ENCODE measurements at regions not wholly inside any gene's neighbourhood (a gene's known extent, or its start where the extent isn't known, plus 50 kb on each side); places are given as distances from the start of the nearest gene placed in this dataset.

GRCh38 chr2:15782009-15782751 is 158.2 kb upstream of the MYCN start:
- Histone ChIP-seq H3K4me3 (peak overlapping the region in 1 of 3 donors; percentile 19), H3K9me3 (no peaks in the 10 kb centered on the region), H3K27ac (peak overlapping the region in 2 of 3 donors; percentile 50 to 54), H3K36me3 (no peaks in the 10 kb centered on the region), H3K4me1 (peaks cover 0 to 46% (median 20%) of the 10 kb centered on the region in 4 donors), H3K27me3 (no peaks in the 10 kb centered on the region)
- TF ChIP-seq POLR2A (IDR thresholded peaks at IDR 0.05) (no peak), CTCF (IDR thresholded peaks at IDR 0.05) (no peak)
- DNase-seq = peak in 2 of 3 donors; percentile 56 to 70
- peak; percentile 79 to 90 (median 82) for ATAC-seq
- intact Hi-C loops (cut with DNase I) = no loop called here
- 61% methylated on average over 8 of the region's 16 CpGs for WGBS (ENCODE audit: insufficient coverage, low coverage, low lambda C conversion rate, missing lambda C conversion rate)

GRCh38 chr2:15782769-15783294 is 157.5 kb upstream of the MYCN start:
- peak overlapping the region in 1 of 3 donors; percentile 50 for H3K27ac ChIP-seq
- H3K4me1 ChIP-seq = peaks cover 0 to 39% (median 16%) of the 10 kb centered on the region in 4 donors
- H3K4me3 ChIP-seq = no peak overlapping the region
- intact Hi-C loops (cut with DNase I) = no loop called here
- no peaks in the 10 kb centered on the region for H3K9me3 ChIP-seq
- H3K27me3 ChIP-seq = no peaks in the 10 kb centered on the region
- DNase-seq = no peak
- WGBS (ENCODE audit: insufficient coverage, low coverage, low lambda C conversion rate, missing lambda C conversion rate) = 91% methylated on average over 6 of the region's 7 CpGs
- ATAC-seq = peak in 2 of 4 donors; percentile 23 to 25
- no peaks in the 10 kb centered on the region for H3K36me3 ChIP-seq
- TF ChIP-seq CTCF (IDR thresholded peaks at IDR 0.05) (no peak), POLR2A (IDR thresholded peaks at IDR 0.05) (no peak)

- Histone ChIP-seq H3K4me3 (no peak overlapping the region), H3K9me3 (no peaks in the 10 kb centered on the region), H3K4me1 (peaks cover 0 to 35% (median 16%) of the 10 kb centered on the region in 4 donors), H3K27ac (no peak overlapping the region), H3K36me3 (no peaks in the 10 kb centered on the region), H3K27me3 (no peaks in the 10 kb centered on the region)
- TF ChIP-seq CTCF (IDR thresholded peaks at IDR 0.05) (no peak), POLR2A (IDR thresholded peaks at IDR 0.05) (no peak)
- ATAC-seq (no peak), DNase-seq (no peak)
- intact Hi-C loops (cut with DNase I) = no loop called here
- 100% methylated on average over 5 of the region's 6 CpGs for WGBS (ENCODE audit: insufficient coverage, low coverage, low lambda C conversion rate, missing lambda C conversion rate)
These were observed 156.9 kb upstream of the MYCN start for GRCh38 chr2:15783489-15783888.

GRCh38 chr2:15784106-15784885 is 156.1 kb upstream of the MYCN start:
- WGBS (ENCODE audit: insufficient coverage, low coverage, low lambda C conversion rate, missing lambda C conversion rate) = 69% methylated on average over 5 of the region's 13 CpGs
- Histone ChIP-seq H3K4me3 (no peak overlapping the region), H3K36me3 (no peaks in the 10 kb centered on the region), H3K9me3 (no peaks in the 10 kb centered on the region), H3K27ac (no peak overlapping the region), H3K27me3 (no peaks in the 10 kb centered on the region), H3K4me1 (peaks cover 0 to 34% (median 16%) of the 10 kb centered on the region in 4 donors)
- no peak for TF ChIP-seq POLR2A (IDR thresholded peaks at IDR 0.05)
- no peak for TF ChIP-seq CTCF (IDR thresholded peaks at IDR 0.05)
- ATAC-seq (no peak), DNase-seq (no peak)
- intact Hi-C loops (cut with DNase I) = no loop called here

All from right lobe of liver (tissue), 6 donors.